ENCODE measurements at regions not wholly inside any gene's neighbourhood (a gene's known extent, or its start where the extent isn't known, plus 50 kb on each side); places are given as distances from the start of the nearest gene placed in this dataset.
A peak's percentile ranks its signal among the peaks of the same experiment; 100 is the strongest.
"Not testable (repeated sequence)": the region's sequence is repeated elsewhere in the genome, so short reads cannot be mapped to it uniquely, and the experiment has no call there.

DNA sequence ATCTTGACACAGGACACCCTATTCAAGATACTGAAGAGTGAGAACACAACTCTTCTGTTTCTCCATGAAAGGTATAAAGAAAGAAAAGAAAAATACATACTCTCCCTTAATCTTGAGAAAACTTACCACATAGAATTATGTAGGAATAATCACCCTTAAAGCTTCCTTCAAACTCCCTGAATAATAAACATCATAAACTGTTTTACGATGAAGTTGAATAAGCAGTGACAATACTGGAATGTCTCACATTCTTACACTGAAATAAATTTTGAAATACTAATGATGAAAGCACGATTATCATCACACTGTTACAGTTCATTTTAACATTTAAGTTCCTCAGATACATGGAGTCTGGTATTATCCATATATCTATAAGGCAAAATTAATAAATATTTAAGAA, 306.2 kb downstream of the IPMK start:
- no peak for DNase-seq (ENCODE audit: low read depth)

DNA sequence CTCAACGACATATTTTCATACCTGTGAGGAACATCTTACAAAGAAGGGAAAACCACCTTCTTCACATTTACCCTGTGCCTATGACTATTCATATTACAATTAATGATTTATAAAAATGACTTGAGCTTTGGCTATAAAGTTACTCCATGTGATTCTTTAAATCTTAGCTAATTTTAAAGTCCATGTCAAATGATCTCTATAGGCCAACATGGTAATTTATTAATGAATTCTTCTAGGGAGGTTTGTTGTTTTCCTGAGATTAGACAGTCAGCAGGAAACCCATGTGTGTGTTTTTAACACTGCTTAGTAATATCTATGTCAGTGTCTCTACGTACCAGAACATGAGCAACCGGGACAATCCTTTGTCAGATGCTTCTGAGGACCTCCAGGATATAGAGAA, 307.3 kb downstream of the IPMK start:
- no peak for DNase-seq (ENCODE audit: low read depth)

DNA sequence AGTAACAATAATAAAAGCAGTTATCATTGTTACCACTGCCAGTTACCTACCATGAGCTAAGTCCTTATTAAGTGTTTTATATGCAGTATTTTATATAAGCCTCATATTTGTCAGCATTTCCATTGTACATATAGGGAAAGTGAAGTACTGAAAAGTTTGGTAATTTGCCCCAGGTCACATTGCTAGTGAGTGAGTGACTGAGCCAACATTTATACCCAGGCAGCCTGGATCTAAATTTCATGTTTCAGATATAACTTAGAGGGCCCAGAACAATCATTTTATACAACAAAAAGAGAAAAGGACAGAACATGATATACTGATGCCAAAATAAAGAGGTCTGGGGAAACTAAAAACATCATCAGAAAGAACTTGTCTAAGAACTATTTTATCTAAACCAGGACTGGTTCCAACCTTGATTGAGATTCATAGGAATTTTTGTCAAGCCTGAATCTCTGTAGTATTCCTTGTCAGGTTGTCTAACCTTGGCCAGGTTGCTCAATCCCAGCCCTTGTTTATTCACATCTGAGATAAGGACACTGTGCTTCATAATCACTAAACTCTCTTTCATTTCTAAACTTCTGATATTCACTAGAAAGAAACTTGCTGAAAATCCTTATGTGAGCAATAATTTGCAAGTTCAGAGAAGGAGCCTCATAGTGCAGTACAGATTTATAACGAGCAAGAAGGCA, 308.2 kb downstream of the IPMK start:
- no peak for DNase-seq (ENCODE audit: low read depth)

DNA sequence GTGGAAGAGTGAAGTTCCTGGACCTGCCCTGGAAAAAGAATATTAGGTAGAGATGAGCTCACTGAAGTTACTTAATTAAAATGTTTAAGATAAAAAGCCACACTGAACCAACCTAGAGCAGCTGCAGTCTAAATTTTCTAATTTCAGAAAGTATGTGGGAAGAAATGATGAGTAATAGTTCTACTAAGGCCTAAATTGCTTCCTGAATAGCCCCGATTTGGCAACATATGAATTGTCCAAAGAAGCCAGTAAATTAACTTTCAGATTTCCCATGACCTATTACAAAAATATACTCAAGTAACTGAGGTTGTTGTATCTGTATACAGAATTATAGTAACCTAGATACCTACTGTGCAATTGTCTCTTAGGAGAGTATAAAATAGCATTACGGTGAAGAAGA, 312.6 kb downstream of the IPMK start:
- DNase-seq (ENCODE audit: low read depth) = peak; percentile 82

DNA sequence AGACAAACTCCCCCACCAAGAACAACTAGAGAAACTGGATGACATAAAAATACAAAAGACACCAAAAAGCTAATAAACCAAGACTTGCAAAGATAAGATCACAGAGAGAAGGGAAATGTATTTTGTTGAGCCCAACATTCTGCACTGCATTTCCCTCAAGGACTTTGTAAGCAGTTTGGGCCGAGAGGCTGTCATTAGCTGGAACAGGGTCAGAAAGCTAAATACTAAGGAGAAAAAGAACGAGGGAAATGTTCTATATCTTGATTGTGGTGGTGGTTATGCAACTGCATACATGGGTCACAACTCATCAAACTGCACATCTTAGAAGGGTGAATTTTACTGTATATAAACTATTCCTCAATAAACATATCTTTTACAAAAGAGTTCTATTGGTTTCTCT, 315.0 kb downstream of the IPMK start:
- DNase-seq (ENCODE audit: low read depth) = peak; percentile 32

DNA sequence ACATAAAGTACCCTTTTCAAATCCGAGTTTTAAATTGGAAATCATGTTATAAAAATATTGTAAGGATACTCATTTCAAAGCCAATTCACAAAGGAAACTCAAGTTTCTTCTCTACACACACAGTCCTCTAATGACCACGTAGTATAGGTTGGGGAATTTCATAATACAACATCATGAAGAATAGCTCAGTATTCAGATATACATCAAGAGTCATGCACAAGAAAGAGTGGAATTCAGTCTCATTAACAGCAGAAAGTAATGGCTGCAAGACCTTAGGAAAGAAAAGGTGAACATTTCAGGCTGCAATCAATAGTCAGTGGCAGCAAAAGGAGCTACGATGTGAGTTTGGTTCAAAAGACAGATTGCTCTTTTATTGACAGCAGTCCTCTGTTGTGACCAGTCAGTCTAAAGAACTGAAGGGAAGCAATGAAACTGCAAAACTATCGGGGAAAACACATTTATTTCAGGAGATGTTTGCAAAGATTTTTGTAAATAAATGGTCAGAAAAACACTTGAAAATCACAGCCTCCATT, 317.2 kb downstream of the IPMK start:
- DNase-seq (ENCODE audit: low read depth) = no peak

DNA sequence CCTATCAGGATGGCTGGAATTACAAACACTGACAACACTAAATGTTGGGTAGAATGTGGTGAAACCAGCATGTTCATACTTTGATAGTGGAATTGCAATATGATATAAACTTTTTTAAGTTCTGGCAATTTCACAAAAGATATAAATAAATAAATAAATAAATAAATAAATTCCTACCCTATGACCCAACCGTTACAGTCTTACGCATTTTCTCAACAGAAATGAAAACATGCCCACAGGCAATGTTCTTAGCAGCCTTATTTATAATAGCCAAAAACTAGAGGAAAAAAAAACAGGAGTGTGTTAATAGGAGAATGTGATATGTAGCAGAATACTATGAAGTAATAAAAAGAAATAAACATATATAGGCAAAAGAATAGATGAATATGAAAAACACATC, 318.9 kb downstream of the IPMK start:
- DNase-seq (ENCODE audit: low read depth) = no peak

DNA sequence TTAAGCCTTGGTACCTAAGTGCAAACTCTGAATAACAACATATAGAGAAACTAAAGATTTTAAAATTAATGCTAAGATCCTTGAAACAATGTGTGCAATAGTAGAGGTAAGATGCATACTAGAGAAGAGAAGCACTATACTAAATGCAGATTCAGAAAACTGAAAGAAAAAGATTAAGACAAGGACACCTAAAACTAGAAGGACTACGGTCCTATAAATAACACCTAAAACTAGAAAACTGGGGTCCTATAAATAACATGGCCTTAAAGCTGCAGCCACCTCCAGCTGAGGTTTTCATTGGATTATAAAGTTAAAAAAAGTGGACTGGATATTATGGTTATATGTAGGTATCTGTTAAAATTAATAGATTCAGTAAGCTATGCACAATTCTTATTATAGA, 320.9 kb downstream of the IPMK start:
- no peak for DNase-seq (ENCODE audit: low read depth)

DNA sequence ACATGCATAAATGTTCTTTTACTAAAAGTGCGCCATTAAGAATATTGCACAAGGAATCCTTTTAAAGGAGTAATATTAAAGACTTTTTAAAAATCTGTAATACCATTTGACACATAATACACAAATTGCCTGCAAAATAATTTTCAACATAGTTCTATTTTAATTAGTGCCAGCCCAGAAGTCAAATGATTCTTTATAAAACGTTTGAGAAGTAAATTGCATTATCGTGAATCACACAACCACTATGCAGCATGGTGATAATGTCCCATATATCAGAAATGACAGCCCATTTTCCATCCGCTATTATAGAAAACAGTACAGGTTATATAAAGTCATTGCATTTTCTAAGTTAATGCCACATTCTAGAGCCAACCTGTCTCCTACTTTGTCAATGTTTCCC, 324.0 kb downstream of the IPMK start:
- DNase-seq (ENCODE audit: low read depth) = no peak

DNA sequence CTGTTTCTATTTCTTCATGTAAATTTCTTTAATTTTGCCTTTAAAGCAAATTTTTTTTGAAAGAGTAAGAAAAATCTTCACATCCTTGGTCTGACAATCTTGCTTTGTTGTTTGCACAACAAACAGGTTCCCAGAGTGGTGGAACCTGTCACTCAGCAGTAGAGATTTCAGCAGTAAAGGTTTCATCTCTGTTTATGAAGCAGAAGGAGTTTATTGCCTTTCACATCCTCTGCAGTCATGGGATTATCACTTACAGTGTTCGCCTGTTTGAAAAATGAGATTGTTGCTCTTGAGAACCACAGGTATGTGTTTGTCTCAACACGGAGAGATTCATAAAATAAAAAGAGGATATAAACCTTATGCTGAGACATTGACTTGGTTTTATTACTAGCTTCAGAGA, 342.6 kb downstream of the IPMK start:
- DNase-seq (ENCODE audit: low read depth) = peak; percentile 34

DNA sequence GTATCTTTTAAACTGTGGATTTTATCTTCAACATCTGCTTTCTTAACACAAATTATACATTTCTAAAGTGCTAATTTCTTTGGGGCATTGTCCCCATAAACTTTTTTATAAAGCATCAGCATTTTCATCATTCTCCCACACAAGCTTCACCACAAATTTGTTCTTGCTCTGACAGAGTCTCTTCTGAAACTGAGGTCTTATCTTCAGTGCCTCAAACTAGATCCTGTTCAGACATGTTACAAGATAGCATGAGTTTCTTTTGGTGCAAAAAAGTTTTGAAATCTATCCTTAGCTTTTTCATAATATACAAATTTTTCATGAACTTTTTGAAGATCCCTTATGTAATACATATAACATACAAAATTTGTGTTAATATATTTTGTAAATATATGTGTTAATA, 346.6 kb downstream of the IPMK start:
- no peak for DNase-seq (ENCODE audit: low read depth)

DNA sequence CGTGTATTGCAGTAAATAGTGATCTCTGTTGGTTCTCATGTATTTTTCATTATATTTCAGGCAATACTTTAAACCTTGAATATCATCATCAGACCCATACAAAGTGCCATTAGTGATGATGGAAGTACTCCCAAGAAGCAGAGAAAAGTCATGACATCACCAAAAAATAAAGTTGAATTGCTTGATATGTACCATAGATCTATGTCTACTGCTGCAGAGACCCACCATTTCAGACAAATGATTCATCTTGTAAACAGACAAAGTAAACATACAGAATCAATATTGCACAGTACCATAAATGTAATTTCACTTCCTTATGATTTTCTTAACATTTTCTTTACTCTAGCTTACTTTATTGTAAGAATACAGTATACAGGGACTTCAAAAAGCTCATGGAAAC, 347.8 kb downstream of the IPMK start:
- no peak for DNase-seq (ENCODE audit: low read depth)

DNA sequence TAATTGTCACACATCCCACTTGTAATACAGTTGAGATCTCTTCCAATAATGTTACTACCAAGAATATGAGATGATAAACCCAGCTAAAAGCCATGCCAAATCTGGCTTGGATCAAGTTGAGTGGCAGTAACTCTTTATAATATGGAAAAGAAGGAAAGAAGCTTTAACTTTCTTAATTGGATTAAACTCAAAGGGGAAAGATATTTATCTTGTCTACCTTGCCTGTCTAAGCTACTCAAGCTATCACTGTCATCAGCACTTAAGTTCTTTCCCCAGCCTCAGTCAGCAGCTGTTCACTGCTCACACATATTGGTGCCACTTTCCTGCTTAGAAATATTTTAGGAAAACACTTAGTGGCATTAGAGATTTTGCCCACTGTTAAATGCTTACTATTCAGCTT, 350.7 kb downstream of the IPMK start:
- DNase-seq (ENCODE audit: low read depth) = no peak

DNA sequence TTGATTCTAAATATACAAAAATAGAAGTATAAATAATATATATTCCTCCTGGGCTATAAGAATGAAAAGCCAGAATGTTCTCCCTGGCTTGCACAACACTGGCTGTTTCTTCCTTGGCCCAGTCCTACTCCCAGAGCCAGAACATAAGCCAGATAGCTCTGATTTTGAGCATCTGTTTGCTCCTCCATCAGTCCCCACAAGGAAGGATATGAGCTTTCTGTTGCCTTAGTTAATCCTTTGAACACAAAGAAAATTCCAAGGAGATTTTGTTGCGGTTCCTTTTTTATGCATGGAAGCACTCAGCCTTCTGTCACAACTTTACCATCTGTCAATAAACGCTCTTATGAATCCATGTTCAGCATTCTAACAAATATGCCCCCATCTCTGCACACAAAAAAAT, 361.8 kb downstream of the IPMK start:
- peak; percentile 32 for DNase-seq (ENCODE audit: low read depth)

DNA sequence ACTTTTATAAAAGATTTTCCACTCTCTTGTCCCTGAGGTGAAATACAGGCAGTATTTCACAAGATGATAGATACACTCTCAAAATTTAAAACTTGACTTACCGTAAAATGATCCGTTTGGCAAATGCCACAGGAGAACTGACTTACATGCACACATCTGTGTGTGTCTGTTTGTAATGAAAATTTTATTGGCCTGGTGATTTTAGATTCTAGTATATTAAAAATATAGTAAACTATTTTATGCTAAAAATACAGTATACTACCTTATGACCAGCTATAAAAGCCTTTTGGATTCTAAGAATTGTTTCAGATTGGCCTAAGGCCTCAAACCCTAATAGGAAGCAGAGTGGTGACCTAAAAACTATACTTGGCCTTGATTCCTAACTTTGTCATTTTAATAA, 362.7 kb downstream of the IPMK start:
- DNase-seq (ENCODE audit: low read depth) = no peak

DNA sequence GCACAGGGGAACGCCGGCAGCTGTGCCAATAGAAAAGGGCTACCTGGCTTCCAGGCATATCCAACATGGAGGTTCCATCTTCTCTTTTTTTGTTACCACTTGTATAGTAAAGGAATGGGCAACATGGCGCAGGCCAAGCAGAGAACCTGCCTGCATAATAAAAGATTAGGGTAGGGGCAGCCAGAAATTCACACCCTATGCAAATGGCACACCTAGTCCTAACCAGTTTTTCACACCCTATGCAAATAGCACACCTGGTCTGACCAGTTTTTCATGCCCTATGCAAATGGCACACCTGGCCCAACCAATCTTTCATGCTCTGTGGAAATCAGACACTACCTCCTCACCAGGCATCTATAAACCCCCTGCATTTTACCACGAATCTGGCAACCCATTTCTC, 369.5 kb downstream of the IPMK start:
- no peak for DNase-seq (ENCODE audit: low read depth)

DNA sequence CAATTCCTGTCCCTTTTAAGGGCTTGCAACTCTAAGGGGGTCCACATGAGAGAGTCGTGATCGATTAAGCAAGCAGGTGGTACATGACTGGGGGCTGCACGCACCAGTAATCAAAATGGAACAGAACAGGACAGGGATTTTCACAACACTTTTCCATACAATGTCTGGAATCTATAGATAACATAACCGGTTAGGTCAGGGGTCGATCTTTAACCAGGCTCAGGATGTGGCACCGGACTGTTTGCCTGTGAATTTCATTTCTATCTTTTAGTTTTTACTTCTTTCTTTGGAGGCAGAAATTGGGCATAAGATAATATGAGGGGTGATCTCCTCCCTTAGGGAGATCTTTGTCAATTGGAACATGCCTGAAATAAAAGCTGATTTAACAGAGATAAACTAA, 370.1 kb downstream of the IPMK start:
- no peak for DNase-seq (ENCODE audit: low read depth)

DNA sequence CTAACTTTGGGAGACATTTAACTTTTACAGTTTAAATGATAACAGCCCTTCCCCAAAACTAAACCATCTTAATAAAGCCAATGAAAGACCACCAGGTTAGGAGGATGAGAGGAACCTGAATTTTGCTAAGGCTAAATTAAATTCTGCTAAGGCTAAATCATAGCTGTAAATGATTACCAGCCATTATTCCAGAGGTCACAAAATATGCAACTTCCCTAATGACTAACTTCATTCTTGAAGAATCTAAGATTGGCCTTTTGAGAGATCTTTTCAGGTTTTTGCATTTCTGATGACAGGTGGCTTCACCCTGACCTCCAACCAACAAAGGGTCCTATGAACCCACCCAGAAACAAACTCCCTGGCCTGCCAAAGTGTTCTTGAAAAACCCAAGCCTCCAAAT, 373.3 kb downstream of the IPMK start:
- no peak for DNase-seq (ENCODE audit: low read depth)

DNA sequence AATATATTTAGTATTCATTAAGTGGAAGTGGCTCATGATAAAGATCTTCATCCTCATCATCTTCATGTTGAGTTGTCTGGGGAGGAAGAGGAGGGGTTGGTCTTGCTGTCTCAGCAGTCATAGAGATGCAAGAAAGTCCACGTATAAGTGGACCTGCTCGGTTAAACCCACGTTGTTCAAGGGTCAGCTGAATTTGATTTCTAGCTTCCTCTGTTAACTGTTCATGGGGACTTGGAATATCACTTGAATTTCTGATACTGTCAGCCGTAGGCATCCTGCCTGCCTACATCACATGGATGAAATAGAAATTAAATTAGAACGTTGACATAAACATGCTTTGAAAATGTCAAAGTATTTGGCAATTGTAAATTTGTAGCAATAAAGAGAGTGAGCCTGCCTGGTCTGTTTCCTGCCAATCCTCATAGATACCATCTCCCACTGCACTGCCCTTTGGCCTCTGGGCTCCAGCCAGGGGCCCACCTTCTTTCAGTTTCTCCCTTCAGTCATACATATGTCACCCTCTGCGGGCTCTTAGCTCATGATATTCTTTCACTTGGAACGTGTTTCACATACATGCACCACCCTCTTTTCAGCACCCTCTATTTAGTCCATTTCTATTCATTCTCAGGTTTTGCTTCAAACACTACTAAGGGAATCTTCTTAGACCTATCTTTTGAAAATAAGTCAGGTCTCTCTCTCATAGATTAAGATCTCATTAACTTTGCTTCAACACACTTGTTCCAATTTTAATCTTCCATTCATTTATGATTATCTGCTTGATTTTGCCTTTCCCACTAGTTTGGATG, 376.3 kb downstream of the IPMK start:
- DNase-seq (ENCODE audit: low read depth) = no peak

DNA sequence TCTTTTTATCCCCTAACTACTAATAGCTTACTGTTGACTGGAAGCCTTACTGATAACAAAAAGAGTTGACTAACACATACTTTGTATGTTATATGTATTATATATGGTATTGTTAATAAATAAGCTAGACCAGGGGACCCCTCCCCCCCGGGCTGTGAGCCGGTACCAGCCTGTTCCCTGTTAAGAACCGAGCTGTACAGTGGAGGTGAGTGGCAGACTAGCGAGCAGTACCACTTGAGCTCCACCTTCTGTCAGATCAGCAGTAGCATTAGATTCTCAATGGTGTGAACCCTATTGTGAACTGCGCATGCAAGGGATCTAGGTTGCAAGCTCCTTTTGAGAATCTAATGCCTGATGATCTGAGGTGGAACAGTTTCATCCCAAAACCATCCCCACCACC, 377.0 kb downstream of the IPMK start:
- DNase-seq (ENCODE audit: low read depth) = no peak

DNA sequence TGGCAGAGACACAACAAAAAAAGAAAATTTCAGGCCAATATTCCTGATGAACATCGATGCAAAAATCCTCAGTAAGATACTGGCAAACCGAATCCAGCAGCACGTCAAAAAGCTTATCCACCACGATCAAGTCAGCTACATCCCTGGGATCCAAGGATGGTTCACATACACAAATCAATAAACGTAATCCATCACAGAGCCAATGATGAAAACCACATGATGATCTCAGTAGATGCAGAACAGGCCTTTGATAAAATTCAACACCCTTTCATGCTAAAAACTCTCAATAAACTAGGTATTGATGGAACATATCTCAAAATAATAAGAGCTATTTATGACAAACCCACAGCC, 382.1 kb downstream of the IPMK start:
- DNase-seq (ENCODE audit: low read depth) = not testable (repeated sequence)

DNA sequence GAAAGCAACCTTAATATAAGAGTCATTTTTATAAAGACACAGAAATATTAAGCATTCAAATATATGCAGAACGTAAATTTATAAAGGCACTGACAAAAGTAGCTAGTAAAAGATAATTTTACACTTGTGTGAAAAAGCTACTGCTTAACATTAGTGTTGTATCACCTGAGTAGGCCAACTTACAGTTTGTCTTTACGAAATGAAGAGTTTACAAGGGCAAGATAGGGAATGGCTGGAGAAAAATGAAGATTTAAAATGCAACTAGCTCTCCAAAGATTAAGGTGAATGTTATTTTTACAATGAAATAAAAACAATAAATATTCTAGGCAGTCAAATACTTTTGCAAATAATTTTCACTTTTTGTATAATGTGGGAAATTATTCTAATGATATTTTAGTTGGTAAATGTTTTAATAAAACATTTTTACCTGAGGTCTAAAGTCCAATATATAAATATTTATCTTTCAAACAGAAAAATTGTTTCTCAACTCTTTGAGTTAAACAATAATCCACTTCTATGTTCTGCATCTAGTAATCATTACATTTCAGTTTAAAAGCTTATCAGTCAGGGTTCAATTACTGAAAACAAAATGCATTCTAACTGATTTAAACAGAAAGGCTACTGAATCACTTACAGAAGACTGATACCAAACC, 382.6 kb downstream of the IPMK start:
- no peak for DNase-seq (ENCODE audit: low read depth)

DNA sequence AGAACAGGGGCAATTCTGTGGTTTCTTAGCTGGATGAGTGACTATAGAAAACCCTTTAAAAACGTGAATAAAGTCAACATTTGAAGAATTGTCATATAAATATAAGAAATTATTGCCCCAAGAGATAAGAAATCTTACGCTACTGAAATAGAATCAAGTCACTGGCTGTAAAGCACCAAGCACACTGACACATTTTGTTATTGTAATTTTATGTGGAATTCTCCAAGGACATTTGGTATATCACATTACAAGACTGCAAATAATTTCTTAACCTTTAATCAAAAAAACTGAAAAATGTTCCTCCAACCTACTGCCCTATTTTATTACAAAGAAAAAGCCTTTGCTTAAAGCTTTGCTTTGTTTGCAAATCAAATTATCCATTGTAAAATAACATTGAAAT, 383.3 kb downstream of the IPMK start:
- DNase-seq (ENCODE audit: low read depth) = peak; percentile 12
